ENCODE measurements at regions not wholly inside any gene's neighbourhood (a gene's known extent, or its start where the extent isn't known, plus 50 kb on each side); places are given as distances from the start of the nearest gene placed in this dataset.

DNA sequence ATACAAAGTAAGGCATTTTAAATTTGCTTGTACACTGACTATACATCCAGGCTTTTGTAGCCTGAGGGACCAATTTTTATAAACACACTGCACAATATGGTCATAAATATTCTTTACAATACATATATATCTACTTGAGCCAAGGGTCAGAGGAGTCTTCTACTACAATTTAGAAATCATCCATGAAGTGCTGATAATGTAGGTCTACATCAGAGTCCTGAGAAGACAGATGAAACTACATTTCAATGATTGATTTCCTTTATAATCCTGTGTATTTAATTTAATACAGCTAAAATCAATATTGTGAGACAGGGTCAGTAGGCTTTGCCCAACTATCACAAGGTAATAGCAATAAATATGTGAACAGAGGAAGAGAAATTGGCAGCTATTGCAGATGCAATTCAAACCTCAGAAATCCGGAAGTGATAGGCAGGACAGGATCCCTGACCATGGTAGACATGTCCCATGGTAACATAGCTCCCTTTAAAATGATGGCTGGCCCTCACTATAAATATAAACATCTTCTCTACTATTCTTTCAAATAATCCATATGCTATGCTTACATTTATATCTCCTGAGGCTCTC lies 318.0 kb upstream of the POT1 start:
- TF ChIP-seq EP300 (IDR thresholded peaks at IDR 0.05) (no peak), POLR2A (IDR thresholded peaks at IDR 0.05) (no peak), POLR2AphosphoS5 (IDR thresholded peaks at IDR 0.05) (no peak)
- TF ChIP-seq, protein P1, sequence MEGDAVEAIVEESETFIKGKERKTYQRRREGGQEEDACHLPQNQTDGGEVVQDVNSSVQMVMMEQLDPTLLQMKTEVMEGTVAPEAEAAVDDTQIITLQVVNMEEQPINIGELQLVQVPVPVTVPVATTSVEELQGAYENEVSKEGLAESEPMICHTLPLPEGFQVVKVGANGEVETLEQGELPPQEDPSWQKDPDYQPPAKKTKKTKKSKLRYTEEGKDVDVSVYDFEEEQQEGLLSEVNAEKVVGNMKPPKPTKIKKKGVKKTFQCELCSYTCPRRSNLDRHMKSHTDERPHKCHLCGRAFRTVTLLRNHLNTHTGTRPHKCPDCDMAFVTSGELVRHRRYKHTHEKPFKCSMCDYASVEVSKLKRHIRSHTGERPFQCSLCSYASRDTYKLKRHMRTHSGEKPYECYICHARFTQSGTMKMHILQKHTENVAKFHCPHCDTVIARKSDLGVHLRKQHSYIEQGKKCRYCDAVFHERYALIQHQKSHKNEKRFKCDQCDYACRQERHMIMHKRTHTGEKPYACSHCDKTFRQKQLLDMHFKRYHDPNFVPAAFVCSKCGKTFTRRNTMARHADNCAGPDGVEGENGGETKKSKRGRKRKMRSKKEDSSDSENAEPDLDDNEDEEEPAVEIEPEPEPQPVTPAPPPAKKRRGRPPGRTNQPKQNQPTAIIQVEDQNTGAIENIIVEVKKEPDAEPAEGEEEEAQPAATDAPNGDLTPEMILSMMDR (IDR thresholded peaks at IDR 0.05): no peak
